ENCODE measurements at regions not wholly inside any gene's neighbourhood (a gene's known extent, or its start where the extent isn't known, plus 50 kb on each side); places are given as distances from the start of the nearest gene placed in this dataset.

DNA sequence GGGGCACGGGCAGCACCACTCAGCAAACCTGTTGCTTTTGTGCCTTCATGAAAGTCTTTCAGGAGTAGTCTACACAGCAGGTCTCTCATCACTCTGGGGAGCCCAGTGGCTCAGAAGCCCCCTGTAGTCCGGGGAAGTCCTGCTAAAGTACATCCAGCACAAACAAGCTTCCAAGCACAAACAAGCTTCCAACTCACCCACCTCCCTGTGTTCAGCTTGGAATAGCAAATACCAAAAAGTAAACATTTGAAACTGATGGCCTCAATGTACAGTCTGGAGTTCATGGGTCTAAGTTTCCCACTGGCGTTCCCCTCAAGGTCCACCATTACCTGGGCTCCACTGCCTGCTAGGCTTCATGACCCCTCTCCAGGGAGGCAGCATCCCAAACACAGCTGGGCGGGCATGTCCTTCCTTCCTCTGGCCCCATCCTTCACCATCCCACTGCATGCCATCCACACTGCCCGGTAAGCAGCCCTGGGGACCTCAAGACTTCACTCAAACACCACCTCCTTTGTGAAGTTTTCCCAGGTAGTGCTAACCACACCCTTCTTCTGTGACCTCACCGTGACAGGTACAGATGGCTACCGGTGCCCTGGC, 62.8 kb upstream of the SIAH1 start:
- TF ChIP-seq ZBTB7A (tag by site-specific recombination; IDR thresholded peaks at IDR 0.05; ENCODE audit: low read depth) (no peak), YY1 (tag by site-specific recombination; IDR thresholded peaks at IDR 0.05) (no peak), ZNF707 (tag by site-specific recombination; IDR thresholded peaks at IDR 0.05) (no peak), ZNF133 (tag by site-specific recombination; IDR thresholded peaks at IDR 0.05) (no peak), ZNF776 (tag by site-specific recombination; IDR thresholded peaks at IDR 0.05; ENCODE audit: borderline replicate concordance) (no peak), ZNF561 (tag by site-specific recombination; IDR thresholded peaks at IDR 0.05; ENCODE audit: borderline replicate concordance) (no peak), ZBTB11 (tag by site-specific recombination; conservative IDR thresholded peaks at IDR 0.05; ENCODE audit: low read depth) (no peak)
- TF ChIP-seq, protein P1, sequence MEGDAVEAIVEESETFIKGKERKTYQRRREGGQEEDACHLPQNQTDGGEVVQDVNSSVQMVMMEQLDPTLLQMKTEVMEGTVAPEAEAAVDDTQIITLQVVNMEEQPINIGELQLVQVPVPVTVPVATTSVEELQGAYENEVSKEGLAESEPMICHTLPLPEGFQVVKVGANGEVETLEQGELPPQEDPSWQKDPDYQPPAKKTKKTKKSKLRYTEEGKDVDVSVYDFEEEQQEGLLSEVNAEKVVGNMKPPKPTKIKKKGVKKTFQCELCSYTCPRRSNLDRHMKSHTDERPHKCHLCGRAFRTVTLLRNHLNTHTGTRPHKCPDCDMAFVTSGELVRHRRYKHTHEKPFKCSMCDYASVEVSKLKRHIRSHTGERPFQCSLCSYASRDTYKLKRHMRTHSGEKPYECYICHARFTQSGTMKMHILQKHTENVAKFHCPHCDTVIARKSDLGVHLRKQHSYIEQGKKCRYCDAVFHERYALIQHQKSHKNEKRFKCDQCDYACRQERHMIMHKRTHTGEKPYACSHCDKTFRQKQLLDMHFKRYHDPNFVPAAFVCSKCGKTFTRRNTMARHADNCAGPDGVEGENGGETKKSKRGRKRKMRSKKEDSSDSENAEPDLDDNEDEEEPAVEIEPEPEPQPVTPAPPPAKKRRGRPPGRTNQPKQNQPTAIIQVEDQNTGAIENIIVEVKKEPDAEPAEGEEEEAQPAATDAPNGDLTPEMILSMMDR (tag by site-specific recombination; IDR thresholded peaks at IDR 0.05): no peak
- TF ChIP-seq, protein P2, sequence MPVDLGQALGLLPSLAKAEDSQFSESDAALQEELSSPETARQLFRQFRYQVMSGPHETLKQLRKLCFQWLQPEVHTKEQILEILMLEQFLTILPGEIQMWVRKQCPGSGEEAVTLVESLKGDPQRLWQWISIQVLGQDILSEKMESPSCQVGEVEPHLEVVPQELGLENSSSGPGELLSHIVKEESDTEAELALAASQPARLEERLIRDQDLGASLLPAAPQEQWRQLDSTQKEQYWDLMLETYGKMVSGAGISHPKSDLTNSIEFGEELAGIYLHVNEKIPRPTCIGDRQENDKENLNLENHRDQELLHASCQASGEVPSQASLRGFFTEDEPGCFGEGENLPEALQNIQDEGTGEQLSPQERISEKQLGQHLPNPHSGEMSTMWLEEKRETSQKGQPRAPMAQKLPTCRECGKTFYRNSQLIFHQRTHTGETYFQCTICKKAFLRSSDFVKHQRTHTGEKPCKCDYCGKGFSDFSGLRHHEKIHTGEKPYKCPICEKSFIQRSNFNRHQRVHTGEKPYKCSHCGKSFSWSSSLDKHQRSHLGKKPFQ (tag by site-specific recombination; IDR thresholded peaks at IDR 0.05): no peak
